ENCODE measurements at regions not wholly inside any gene's neighbourhood (a gene's known extent, or its start where the extent isn't known, plus 50 kb on each side); places are given as distances from the start of the nearest gene placed in this dataset.

GRCh38 chr2:145100301-145100700, 580.4 kb upstream of the ZEB2 start:
- no peak for TF ChIP-seq CTCF (IDR thresholded peaks at IDR 0.05; ENCODE audit: control extremely low read depth, extremely low read depth, low read depth, missing control alignments)
- ChIA-PET CTCF (interaction anchor here (1.5 to 1.7 kb wide), 2 partner anchors 10 to 34 kb away, joined by 3 to 4 read pairs; no protein-coding TSS in a partner anchor), POLR2A (no interaction called here)
- DNase-seq (ENCODE audit: extremely low spot score) = no peak

GRCh38 chr2:145096582-145096981, 576.7 kb upstream of the ZEB2 start:
- ChIA-PET CTCF (no interaction called here), POLR2A (no interaction called here)
- no peak for TF ChIP-seq CTCF (IDR thresholded peaks at IDR 0.05; ENCODE audit: control extremely low read depth, extremely low read depth, low read depth, missing control alignments)
- no peak for DNase-seq (ENCODE audit: extremely low spot score)

GRCh38 chr2:145095641-145096435, 575.9 kb upstream of the ZEB2 start:
- no peak for DNase-seq (ENCODE audit: extremely low spot score)

GRCh38 chr2:145094370-145094769, 574.5 kb upstream of the ZEB2 start:
- no peak for DNase-seq (ENCODE audit: extremely low spot score)
- no peak for TF ChIP-seq CTCF (IDR thresholded peaks at IDR 0.05; ENCODE audit: control extremely low read depth, extremely low read depth, low read depth, missing control alignments)
- CTCF ChIA-PET = no interaction called here
- POLR2A ChIA-PET = no interaction called here

More at GRCh38 chr2:145095641-145096435, 575.9 kb upstream of the ZEB2 start:
- CTCF ChIA-PET = no interaction called here
- no peak for TF ChIP-seq CTCF (IDR thresholded peaks at IDR 0.05; ENCODE audit: control extremely low read depth, extremely low read depth, low read depth, missing control alignments)
- POLR2A ChIA-PET = no interaction called here

- no peak for DNase-seq (ENCODE audit: extremely low spot score)
- POLR2A ChIA-PET = no interaction called here
- CTCF ChIA-PET = no interaction called here
- no peak for TF ChIP-seq CTCF (IDR thresholded peaks at IDR 0.05; ENCODE audit: control extremely low read depth, extremely low read depth, low read depth, missing control alignments)
Observed at GRCh38 chr2:145091967-145092366, 572.0 kb upstream of the ZEB2 start.

- no peak for TF ChIP-seq CTCF (IDR thresholded peaks at IDR 0.05; ENCODE audit: control extremely low read depth, extremely low read depth, low read depth, missing control alignments)
- ChIA-PET CTCF (interaction anchor here (1.3 kb wide), 1 partner anchor 8 kb away, joined by 3 read pairs; no protein-coding TSS in a partner anchor), POLR2A (no interaction called here)
- no peak for DNase-seq (ENCODE audit: extremely low spot score)
Observed at GRCh38 chr2:145090841-145091761, 571.2 kb upstream of the ZEB2 start.
